Astrocyte (in vitro differentiated cells and primary cell): ENCODE measurements at regions not wholly inside any gene's neighbourhood (a gene's known extent, or its start where the extent isn't known, plus 50 kb on each side); places are given as distances from the start of the nearest gene placed in this dataset.

Experiments
- CTCF ChIP-seq: IDR thresholded peaks from 2 replicates; pipeline ENCODE4 v1.5.1; 2011; ENCODE audit warnings: low read depth, mild to moderate bottlenecking, inconsistent platforms, low read length, moderate library complexity; ENCODE audit not compliant: insufficient read depth
- EZH2 ChIP-seq: IDR thresholded peaks from 2 replicates; pipeline ENCODE4 v1.6.1; 2012; ENCODE audit warnings: mild to moderate bottlenecking, low read length, inconsistent platforms; ENCODE audit not compliant: insufficient read depth

DNA sequence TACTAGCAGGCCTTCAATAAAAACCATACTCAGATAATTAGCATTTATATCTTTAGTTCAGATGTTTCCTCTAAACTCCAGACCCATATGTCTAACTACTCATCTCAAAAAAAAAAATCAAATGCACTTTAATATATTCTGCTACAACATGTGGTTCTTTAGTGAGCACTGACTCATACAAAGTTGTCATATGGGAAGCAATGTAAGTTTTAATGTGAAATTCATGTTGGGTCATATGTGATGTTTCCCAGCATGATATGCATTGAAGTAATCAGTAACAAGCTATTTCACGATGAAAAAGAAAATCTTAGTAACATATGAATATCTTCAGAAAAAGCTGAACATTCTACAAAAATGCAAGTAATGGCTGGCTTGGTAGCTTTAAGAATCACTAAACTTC, 859.7 kb upstream of the ADGRB3 start:
- no peak for TF ChIP-seq EZH2
- no peak for TF ChIP-seq CTCF
